Osteoblast (primary cell): ENCODE measurements at regions not wholly inside any gene's neighbourhood (a gene's known extent, or its start where the extent isn't known, plus 50 kb on each side); places are given as distances from the start of the nearest gene placed in this dataset.
A peak's percentile ranks its signal among the peaks of the same experiment; 100 is the strongest.

Experiments
- DNase-seq: peaks from one replicate; pipeline ENCODE4 v3.0.0; 2011; ENCODE audit warnings: low spot score, mixed read lengths; ENCODE audit not compliant: insufficient read length; ENCODE audit errors: missing footprints
- H2AFZ ChIP-seq: 2 replicates; pipeline ENCODE4 v1.6.0; 2011; ENCODE audit warnings: mild to moderate bottlenecking, low read length
- H3K27ac ChIP-seq: 2 replicates; pipeline ENCODE4 v1.5.1; 2011; ENCODE audit warnings: mild to moderate bottlenecking, low read depth, low read length, moderate library complexity
- H3K27me3 ChIP-seq: 2 replicates; pipeline ENCODE4 v1.6.0; 2012; ENCODE audit warnings: mild to moderate bottlenecking, control low read depth, inconsistent platforms, low read length, moderate library complexity; ENCODE audit not compliant: insufficient read depth
- H3K36me3 ChIP-seq: 2 replicates; pipeline ENCODE4 v1.5.1; 2011; ENCODE audit warnings: mild to moderate bottlenecking, low read length, control low read depth, moderate library complexity; ENCODE audit not compliant: insufficient read depth
- H3K4me1 ChIP-seq: 2 replicates; pipeline ENCODE4 v1.5.1; 2011; ENCODE audit warnings: mild to moderate bottlenecking, low read length, control low read depth, moderate library complexity; ENCODE audit not compliant: insufficient read depth
- H3K4me2 ChIP-seq: 2 replicates; pipeline ENCODE4 v1.6.0; 2011; ENCODE audit warnings: mild to moderate bottlenecking, low read length; ENCODE audit not compliant: insufficient read depth
- H3K4me3 ChIP-seq: fragments of 200-600 bp; sonication (generic); 3 replicates; pipeline ENCODE4 v1.5.1; 2012; ENCODE audit warnings: mild to moderate bottlenecking, low read length, inconsistent platforms; ENCODE audit not compliant: insufficient read depth
- H3K79me2 ChIP-seq: 2 replicates; pipeline ENCODE4 v1.6.0; 2012; ENCODE audit warnings: mild to moderate bottlenecking, low read length, control low read depth, inconsistent platforms; ENCODE audit not compliant: insufficient read depth
- H3K9me3 ChIP-seq: 2 replicates; pipeline ENCODE4 v1.5.1; 2011; ENCODE audit warnings: low read depth, low read length, control low read depth
- H4K20me1 ChIP-seq: 2 replicates; pipeline ENCODE4 v1.6.0; 2012; ENCODE audit warnings: mild to moderate bottlenecking, low read length, control low read depth; ENCODE audit not compliant: insufficient read depth
- CTCF ChIP-seq: IDR thresholded peaks from 2 replicates; pipeline ENCODE4 v1.5.1; 2011; ENCODE audit warnings: mild to moderate bottlenecking, low read depth, low read length, moderate library complexity; ENCODE audit errors: extremely low read depth

GRCh38 chrX:3192835-3193234 is 151.6 kb downstream of the ARSF start:
- H4K20me1 ChIP-seq = no peaks in the 10 kb centered on the region
- H3K27me3 ChIP-seq = no peaks in the 10 kb centered on the region
- H2AFZ ChIP-seq = no peak overlapping the region
- H3K79me2 ChIP-seq = no peaks in the 10 kb centered on the region
- DNase-seq = no peak
- H3K27ac ChIP-seq = no peak overlapping the region
- H3K4me1 ChIP-seq = no peaks in the 10 kb centered on the region
- no peak overlapping the region for H3K4me2 ChIP-seq
- no peak for TF ChIP-seq CTCF
- no peak overlapping the region for H3K4me3 ChIP-seq
- no peaks in the 10 kb centered on the region for H3K36me3 ChIP-seq
- H3K9me3 ChIP-seq = no peaks in the 10 kb centered on the region

- Histone ChIP-seq H3K27ac (no peak overlapping the region), H3K79me2 (no peaks in the 10 kb centered on the region), H3K4me2 (no peak overlapping the region), H3K27me3 (no peaks in the 10 kb centered on the region), H2AFZ (no peak overlapping the region), H4K20me1 (no peaks in the 10 kb centered on the region), H3K9me3 (no peaks in the 10 kb centered on the region), H3K36me3 (no peaks in the 10 kb centered on the region), H3K4me1 (no peaks in the 10 kb centered on the region), H3K4me3 (no peak overlapping the region)
- TF ChIP-seq CTCF = no peak
- DNase-seq = no peak
These were observed 150.5 kb downstream of the ARSF start for GRCh38 chrX:3191796-3192195.

- Histone ChIP-seq H3K27me3 (no peaks in the 10 kb centered on the region), H4K20me1 (no peaks in the 10 kb centered on the region), H2AFZ (no peak overlapping the region), H3K79me2 (no peaks in the 10 kb centered on the region), H3K4me1 (no peaks in the 10 kb centered on the region), H3K27ac (no peak overlapping the region), H3K9me3 (no peaks in the 10 kb centered on the region), H3K36me3 (no peaks in the 10 kb centered on the region), H3K4me2 (no peak overlapping the region), H3K4me3 (no peak overlapping the region)
- DNase-seq = no peak
- no peak for TF ChIP-seq CTCF
These were observed 149.9 kb downstream of the ARSF start for GRCh38 chrX:3191201-3191600.

GRCh38 chrX:3184176-3184930 is 143.1 kb downstream of the ARSF start:
- Histone ChIP-seq H3K9me3 (no peaks in the 10 kb centered on the region), H3K27ac (peak overlapping the region; percentile 26), H3K4me2 (peak overlapping the region; percentile 55), H2AFZ (peak overlapping the region; percentile 7), H3K27me3 (no peaks in the 10 kb centered on the region), H3K4me1 (no peaks in the 10 kb centered on the region), H3K36me3 (no peaks in the 10 kb centered on the region), H3K79me2 (no peaks in the 10 kb centered on the region), H4K20me1 (no peaks in the 10 kb centered on the region), H3K4me3 (no peak overlapping the region)
- TF ChIP-seq CTCF = no peak
- DNase-seq = no peak
